Stimulated activated naive CD8-positive, alpha-beta T cell treated with anti-CD3 and anti-CD28 coated beads, Interleukin-15, amount 100 ng/mL, for 72 hours (primary cell): ENCODE measurements at regions not wholly inside any gene's neighbourhood (a gene's known extent, or its start where the extent isn't known, plus 50 kb on each side); places are given as distances from the start of the nearest gene placed in this dataset.
A peak's percentile ranks its signal among the peaks of the same experiment; 100 is the strongest.
"Not testable (repeated sequence)": the region's sequence is repeated elsewhere in the genome, so short reads cannot be mapped to it uniquely, and the experiment has no call there.

Experiments used
- ATAC-seq: fragments of 150-1000 bp; cut with Tn5 transposase; 2 replicates; pipeline ENCODE4 v1.10.0; 2021; ENCODE audit warnings: mild to moderate bottlenecking, moderate library complexity
- DNase-seq, 2 donors: peaks; one replicate each; pipeline ENCODE4 v3.0.0; 2021 to 2022
- H3K27ac Mint-ChIP-seq, 2 donors: one replicate each; pipeline ENCODE4 v1.8.0; 2022; ENCODE audit warnings: mild to moderate bottlenecking in 2 of 2, mixed read lengths in 2 of 2, moderate library complexity in 2 of 2
- H3K27me3 Mint-ChIP-seq: one replicate; pipeline ENCODE4 v1.8.0; 2022; ENCODE audit warnings: mixed read lengths
- H3K4me1 Mint-ChIP-seq: one replicate; pipeline ENCODE4 v1.8.0; 2022; ENCODE audit warnings: mild to moderate bottlenecking, mixed read lengths
- H3K4me3 Mint-ChIP-seq, 2 donors: one replicate each; pipeline ENCODE4 v1.8.0; 2022; ENCODE audit warnings: mild to moderate bottlenecking in 2 of 2, mixed read lengths in 2 of 2, moderate library complexity in 1 of 2
- H3K9me3 Mint-ChIP-seq, 2 donors: one replicate each; pipeline ENCODE4 v1.8.0; 2022; ENCODE audit warnings: mixed read lengths in 2 of 2

GRCh38 chr9:92242260-92243136 is 51.0 kb downstream of the IARS1 start:
- no peak overlapping the region for H3K4me3 Mint-ChIP-seq
- H3K27me3 Mint-ChIP-seq = no peaks in the 10 kb centered on the region
- H3K4me1 Mint-ChIP-seq = no peaks in the 10 kb centered on the region
- H3K27ac Mint-ChIP-seq = no peak overlapping the region
- H3K9me3 Mint-ChIP-seq = no peaks in the 10 kb centered on the region
- DNase-seq = no peak
- ATAC-seq = no peak

- ATAC-seq (no peak), DNase-seq (no peak)
- no peaks in the 10 kb centered on the region for H3K27me3 Mint-ChIP-seq
- no peaks in the 10 kb centered on the region for H3K9me3 Mint-ChIP-seq
- no peak overlapping the region for H3K4me3 Mint-ChIP-seq
- no peak overlapping the region for H3K27ac Mint-ChIP-seq
- no peaks in the 10 kb centered on the region for H3K4me1 Mint-ChIP-seq
Observed at GRCh38 chr9:92236915-92237314, 56.6 kb downstream of the IARS1 start.

- DNase-seq (no peak), ATAC-seq (no peak)
- no peaks in the 10 kb centered on the region for H3K9me3 Mint-ChIP-seq
- H3K27ac Mint-ChIP-seq = no peak overlapping the region
- no peaks in the 10 kb centered on the region for H3K27me3 Mint-ChIP-seq
- H3K4me1 Mint-ChIP-seq = no peaks in the 10 kb centered on the region
- no peak overlapping the region for H3K4me3 Mint-ChIP-seq
Observed at GRCh38 chr9:92236465-92236864, 57.0 kb downstream of the IARS1 start.

- no peak overlapping the region for H3K4me3 Mint-ChIP-seq
- H3K27ac Mint-ChIP-seq = peak overlapping the region in 1 of 2 donors; percentile 74
- DNase-seq (no peak), ATAC-seq (no peak)
- no peaks in the 10 kb centered on the region for H3K27me3 Mint-ChIP-seq
- no peaks in the 10 kb centered on the region for H3K4me1 Mint-ChIP-seq
- no peaks in the 10 kb centered on the region for H3K9me3 Mint-ChIP-seq
Observed at GRCh38 chr9:92234514-92234913, 59.0 kb downstream of the IARS1 start.

GRCh38 chr9:92232190-92232589 is 61.3 kb downstream of the IARS1 start:
- H3K27ac Mint-ChIP-seq = peak overlapping the region in 1 of 2 donors; percentile 43
- no peaks in the 10 kb centered on the region for H3K9me3 Mint-ChIP-seq
- no peaks in the 10 kb centered on the region for H3K4me1 Mint-ChIP-seq
- no peaks in the 10 kb centered on the region for H3K27me3 Mint-ChIP-seq
- ATAC-seq (no peak), DNase-seq (no peak)
- no peak overlapping the region for H3K4me3 Mint-ChIP-seq

GRCh38 chr9:92228628-92229027 is 64.9 kb downstream of the IARS1 start:
- Mint-ChIP-seq H3K9me3 (no peaks in the 10 kb centered on the region), H3K27ac (no peak overlapping the region), H3K4me3 (no peak overlapping the region), H3K4me1 (no peaks in the 10 kb centered on the region), H3K27me3 (no peaks in the 10 kb centered on the region)
- no peak for DNase-seq
- ATAC-seq = no peak

- Mint-ChIP-seq H3K4me1 (no peaks in the 10 kb centered on the region), H3K27me3 (no peaks in the 10 kb centered on the region), H3K9me3 (peaks cover 0 to 6% of the 10 kb centered on the region in 2 donors), H3K27ac (peak overlapping the region; percentile 28 to 79), H3K4me3 (no peak overlapping the region)
- DNase-seq (no peak), ATAC-seq (no peak)
Observed at GRCh38 chr9:92224177-92224576, 69.3 kb downstream of the IARS1 start.

- ATAC-seq = peak; percentile 33
- Mint-ChIP-seq H3K4me3 (no peak overlapping the region), H3K27ac (peak overlapping the region in 1 of 2 donors; percentile 79), H3K4me1 (no peaks in the 10 kb centered on the region), H3K9me3 (peaks cover 0 to 6% of the 10 kb centered on the region in 2 donors), H3K27me3 (no peaks in the 10 kb centered on the region)
- no peak for DNase-seq
Observed at GRCh38 chr9:92223758-92224157, 69.7 kb downstream of the IARS1 start.

- Mint-ChIP-seq H3K4me1 (no peaks in the 10 kb centered on the region), H3K27me3 (no peaks in the 10 kb centered on the region), H3K27ac (peak overlapping the region in 1 of 2 donors; percentile 48), H3K9me3 (no peaks in the 10 kb centered on the region), H3K4me3 (no peak overlapping the region)
- ATAC-seq (peak; percentile 14), DNase-seq (no peak)
Observed at GRCh38 chr9:92208693-92209524, 84.6 kb downstream of the IARS1 start.

GRCh38 chr9:92206488-92206887 is 87.0 kb downstream of the IARS1 start:
- Mint-ChIP-seq H3K4me3 (no peak overlapping the region), H3K9me3 (no peaks in the 10 kb centered on the region), H3K27ac (no peak overlapping the region), H3K4me1 (no peaks in the 10 kb centered on the region), H3K27me3 (no peaks in the 10 kb centered on the region)
- DNase-seq (no peak), ATAC-seq (peak; percentile 64)

- ATAC-seq, DNase-seq, H3K27ac Mint-ChIP-seq, H3K4me3 Mint-ChIP-seq, H3K27me3 Mint-ChIP-seq, H3K4me1 Mint-ChIP-seq, H3K9me3 Mint-ChIP-seq: not testable (repeated sequence)
Observed at GRCh38 chr9:92203887-92204286, 88.7 kb upstream of the SPTLC1 start.

GRCh38 chr9:92198237-92198636 is 83.0 kb upstream of the SPTLC1 start:
- not testable (repeated sequence) for H3K27me3 Mint-ChIP-seq, H3K4me3 Mint-ChIP-seq, DNase-seq, H3K27ac Mint-ChIP-seq, H3K4me1 Mint-ChIP-seq, ATAC-seq
- peaks cover 13 to 18% of the 10 kb centered on the region in 2 donors for H3K9me3 Mint-ChIP-seq

GRCh38 chr9:92196909-92197308 is 81.7 kb upstream of the SPTLC1 start:
- H3K9me3 Mint-ChIP-seq = peaks cover 13 to 18% of the 10 kb centered on the region in 2 donors
- no peak for ATAC-seq
- H3K4me1 Mint-ChIP-seq = no peaks in the 10 kb centered on the region
- H3K4me3 Mint-ChIP-seq = no peak overlapping the region
- DNase-seq = no peak
- no peak overlapping the region for H3K27ac Mint-ChIP-seq
- H3K27me3 Mint-ChIP-seq = no peaks in the 10 kb centered on the region

- ATAC-seq = peak; percentile 45
- H3K27me3 Mint-ChIP-seq = no peaks in the 10 kb centered on the region
- H3K4me3 Mint-ChIP-seq = no peak overlapping the region
- no peak overlapping the region for H3K27ac Mint-ChIP-seq
- H3K9me3 Mint-ChIP-seq = peaks cover 13 to 18% of the 10 kb centered on the region in 2 donors
- DNase-seq = no peak
- H3K4me1 Mint-ChIP-seq = no peaks in the 10 kb centered on the region
Observed at GRCh38 chr9:92196400-92196799, 81.2 kb upstream of the SPTLC1 start.

- Mint-ChIP-seq H3K4me3 (no peak overlapping the region), H3K27ac (peak overlapping the region in 1 of 2 donors; percentile 77), H3K9me3 (peaks cover 7 to 8% of the 10 kb centered on the region in 2 donors), H3K27me3 (no peaks in the 10 kb centered on the region), H3K4me1 (peaks cover 8% of the 10 kb centered on the region)
- no peak for DNase-seq
- no peak for ATAC-seq
Observed at GRCh38 chr9:92191801-92192200, 76.6 kb upstream of the SPTLC1 start.

GRCh38 chr9:92190536-92190790 is 75.2 kb upstream of the SPTLC1 start:
- ATAC-seq (no peak), DNase-seq (no peak)
- Mint-ChIP-seq H3K9me3 (peaks cover 0 to 6% of the 10 kb centered on the region in 2 donors), H3K4me1 (peaks cover 8% of the 10 kb centered on the region), H3K27me3 (no peaks in the 10 kb centered on the region), H3K27ac (no peak overlapping the region), H3K4me3 (no peak overlapping the region)
